Tibial artery (tissue), 4 donors: ENCODE measurements at regions not wholly inside any gene's neighbourhood (a gene's known extent, or its start where the extent isn't known, plus 50 kb on each side); places are given as distances from the start of the nearest gene placed in this dataset.
A peak's percentile ranks its signal among the peaks of the same experiment; 100 is the strongest.
"Not testable (repeated sequence)": the region's sequence is repeated elsewhere in the genome, so short reads cannot be mapped to it uniquely, and the experiment has no call there.

Experiments used
- DNase-seq, 2 donors: peaks; one replicate each; pipeline ENCODE4 v3.0.0-alpha.2; 2019
- H3K27ac ChIP-seq, 2 donors: fragments of 200-600 bp; sonication (generic) in 1 of 2; 1 replicate in 1 of 2; 2 replicates in 1 of 2; pipeline ENCODE4 v1.5.1; 2018 to 2019; ENCODE audit warnings: mild to moderate bottlenecking in 1 of 2
- H3K27me3 ChIP-seq, 2 donors: fragments of 200-600 bp; sonication (generic) in 1 of 2; one replicate each; pipeline versions ENCODE4 v1.5.1 to v1.6.0; 2016 to 2019
- H3K36me3 ChIP-seq, 3 donors: fragments of 200-600 bp; sonication (generic) in 2 of 3; one replicate each; pipeline ENCODE4 v1.5.1; 2016 to 2019; ENCODE audit warnings: mild to moderate bottlenecking in 2 of 3
- H3K4me1 ChIP-seq, 4 donors: fragments of 200-600 bp; sonication (generic) in 2 of 4; 1 replicate in 3 of 4; 2 replicates in 1 of 4; pipeline ENCODE4 v1.5.1; 2016 to 2019
- H3K4me3 ChIP-seq, 2 donors: fragments of 200-600 bp; sonication (generic) in 1 of 2; 1 replicate in 1 of 2; 2 replicates in 1 of 2; pipeline ENCODE4 v1.5.1; 2018 to 2019; ENCODE audit warnings: mild to moderate bottlenecking in 2 of 2
- H3K9me3 ChIP-seq, 3 donors: fragments of 200-600 bp; sonication (generic) in 1 of 3; one replicate each; pipeline ENCODE4 v1.5.1; 2016 to 2019
- CTCF ChIP-seq, 2 experiments: fragments of 200-600 bp in 1 of 2; fragments of 450-650 bp in 1 of 2; IDR thresholded peaks; one replicate each; pipeline ENCODE4 v1.5.1; 2017 to 2019; ENCODE audit warnings: antibody characterized with exemption in 2 of 2, mild to moderate bottlenecking in 1 of 2, moderate library complexity in 1 of 2
- intact Hi-C: fragments of 100-400 bp; cut with DNase I; formaldehyde crosslinking; loops from one replicate; pipeline ENCODE4 v1.15.0; 2023; ENCODE audit warnings: low total_unique reads

- H3K27ac ChIP-seq: peak overlapping the region; percentile 6 to 38
- no peaks in the 10 kb centered on the region for H3K27me3 ChIP-seq
- DNase-seq: no peak
- H3K4me3 ChIP-seq: no peak overlapping the region
- H3K36me3 ChIP-seq: no peaks in the 10 kb centered on the region
- H3K4me1 ChIP-seq: peaks cover 0 to 23% (median 7%) of the 10 kb centered on the region in 4 donors
- no peak for TF ChIP-seq CTCF (IDR thresholded peaks at IDR 0.05)
- H3K9me3 ChIP-seq: no peaks in the 10 kb centered on the region
- intact Hi-C loops: no loop called here
Measured at GRCh38 chr6:141467041-141467440, 665.7 kb upstream of the GJE1 start.

- no peak for DNase-seq
- intact Hi-C loops: no loop called here
- H3K27ac ChIP-seq: no peak overlapping the region
- no peaks in the 10 kb centered on the region for H3K36me3 ChIP-seq
- no peaks in the 10 kb centered on the region for H3K27me3 ChIP-seq
- TF ChIP-seq CTCF (IDR thresholded peaks at IDR 0.05): no peak
- no peak overlapping the region for H3K4me3 ChIP-seq
- peaks cover 0 to 23% (median 7%) of the 10 kb centered on the region in 4 donors for H3K4me1 ChIP-seq
- H3K9me3 ChIP-seq: no peaks in the 10 kb centered on the region
Measured at GRCh38 chr6:141464896-141465295, 667.8 kb upstream of the GJE1 start.

GRCh38 chr6:141464490-141464889 lies 668.2 kb upstream of the GJE1 start:
- DNase-seq: no peak
- no peaks in the 10 kb centered on the region for H3K9me3 ChIP-seq
- H3K4me1 ChIP-seq: peaks cover 0 to 23% (median 7%) of the 10 kb centered on the region in 4 donors
- H3K4me3 ChIP-seq: no peak overlapping the region
- intact Hi-C loops: no loop called here
- H3K27ac ChIP-seq: no peak overlapping the region
- TF ChIP-seq CTCF (IDR thresholded peaks at IDR 0.05): no peak
- no peaks in the 10 kb centered on the region for H3K36me3 ChIP-seq
- no peaks in the 10 kb centered on the region for H3K27me3 ChIP-seq

GRCh38 chr6:141463237-141463977 lies 669.3 kb upstream of the GJE1 start:
- H3K9me3 ChIP-seq: no peaks in the 10 kb centered on the region
- no peak for TF ChIP-seq CTCF (IDR thresholded peaks at IDR 0.05)
- peak overlapping the region; percentile 49 to 55 for H3K27ac ChIP-seq
- no peaks in the 10 kb centered on the region for H3K27me3 ChIP-seq
- H3K4me3 ChIP-seq: peak overlapping the region; percentile 9 to 35
- no peak for DNase-seq
- H3K36me3 ChIP-seq: no peaks in the 10 kb centered on the region
- H3K4me1 ChIP-seq: peaks cover 0 to 21% (median 7%) of the 10 kb centered on the region in 4 donors
- intact Hi-C loops: no loop called here

GRCh38 chr6:141460743-141461484 lies 671.8 kb upstream of the GJE1 start:
- no peak for DNase-seq
- Histone ChIP-seq H3K27ac (no peak overlapping the region), H3K4me1 (peaks cover 0 to 5% (median 0%) of the 10 kb centered on the region in 4 donors), H3K9me3 (no peaks in the 10 kb centered on the region), H3K36me3 (no peaks in the 10 kb centered on the region), H3K4me3 (no peak overlapping the region), H3K27me3 (no peaks in the 10 kb centered on the region)
- intact Hi-C loops: no loop called here
- TF ChIP-seq CTCF (IDR thresholded peaks at IDR 0.05): no peak

GRCh38 chr6:141460245-141460644 lies 672.5 kb upstream of the GJE1 start:
- H3K36me3 ChIP-seq, H3K4me1 ChIP-seq, H3K27ac ChIP-seq, H3K27me3 ChIP-seq, DNase-seq, H3K4me3 ChIP-seq, intact Hi-C loops, H3K9me3 ChIP-seq: not testable (repeated sequence)

- intact Hi-C loops, H3K4me3 ChIP-seq, H3K9me3 ChIP-seq, H3K4me1 ChIP-seq, H3K27me3 ChIP-seq, H3K27ac ChIP-seq, H3K36me3 ChIP-seq, DNase-seq: not testable (repeated sequence)
Measured at GRCh38 chr6:141457984-141458383, 674.7 kb upstream of the GJE1 start.
